ENCODE measurements at regions not wholly inside any gene's neighbourhood (a gene's known extent, or its start where the extent isn't known, plus 50 kb on each side); places are given as distances from the start of the nearest gene placed in this dataset.

DNA sequence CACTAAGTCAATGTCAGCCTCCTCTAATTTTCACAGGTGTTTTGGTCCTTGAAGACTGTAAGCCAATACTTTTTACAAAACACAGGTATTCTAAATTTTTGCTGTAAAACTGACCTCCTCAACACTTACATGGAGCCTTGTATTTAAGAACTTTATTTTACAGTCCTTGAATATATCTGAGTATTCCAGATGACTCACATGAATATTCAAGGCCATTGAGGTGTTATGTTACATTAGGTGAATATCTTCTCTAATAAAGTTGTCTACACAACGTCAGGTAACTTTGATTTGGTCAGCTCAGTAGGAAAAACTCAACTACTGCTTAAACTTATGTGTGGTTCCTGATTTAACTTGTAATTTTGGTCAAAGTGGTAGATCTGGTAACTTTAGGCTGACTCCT, 254.2 kb downstream of the OLFM3 start (continued):
- TF ChIP-seq ZNF841 (CRISPR knock-in tag; IDR thresholded peaks at IDR 0.05; ENCODE audit: borderline replicate concordance) (no peak), ATF5 (CRISPR knock-in tag; IDR thresholded peaks at IDR 0.05; ENCODE audit: low read depth) (no peak), RFXAP (CRISPR knock-in tag; IDR thresholded peaks at IDR 0.05; ENCODE audit: borderline replicate concordance) (no peak), ELF4 (CRISPR knock-in tag; IDR thresholded peaks at IDR 0.05; ENCODE audit: borderline replicate concordance) (no peak), ZFP36L1 (CRISPR knock-in tag; IDR thresholded peaks at IDR 0.05) (no peak)
- TF ChIP-seq, protein P1, sequence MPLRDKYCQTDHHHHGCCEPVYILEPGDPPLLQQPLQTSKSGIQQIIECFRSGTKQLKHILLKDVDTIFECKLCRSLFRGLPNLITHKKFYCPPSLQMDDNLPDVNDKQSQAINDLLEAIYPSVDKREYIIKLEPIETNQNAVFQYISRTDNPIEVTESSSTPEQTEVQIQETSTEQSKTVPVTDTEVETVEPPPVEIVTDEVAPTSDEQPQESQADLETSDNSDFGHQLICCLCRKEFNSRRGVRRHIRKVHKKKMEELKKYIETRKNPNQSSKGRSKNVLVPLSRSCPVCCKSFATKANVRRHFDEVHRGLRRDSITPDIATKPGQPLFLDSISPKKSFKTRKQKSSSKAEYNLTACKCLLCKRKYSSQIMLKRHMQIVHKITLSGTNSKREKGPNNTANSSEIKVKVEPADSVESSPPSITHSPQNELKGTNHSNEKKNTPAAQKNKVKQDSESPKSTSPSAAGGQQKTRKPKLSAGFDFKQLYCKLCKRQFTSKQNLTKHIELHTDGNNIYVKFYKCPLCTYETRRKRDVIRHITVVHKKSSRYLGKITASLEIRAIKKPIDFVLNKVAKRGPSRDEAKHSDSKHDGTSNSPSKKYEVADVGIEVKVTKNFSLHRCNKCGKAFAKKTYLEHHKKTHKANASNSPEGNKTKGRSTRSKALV (CRISPR knock-in tag; IDR thresholded peaks at IDR 0.05) = no peak

GRCh38 chr1:101745551-101746270, 251.0 kb downstream of the OLFM3 start:
- no peak overlapping the region for H3K4me2 ChIP-seq (ENCODE audit: low read depth, low read length)
- intact Hi-C loops (cut with micrococcal nuclease; ENCODE audit: unreplicated experiment) (no loop called here), in situ Hi-C loops (cut with HindIII; ENCODE audit: extremely low pct_ligation_motif_present, low pct_unique_long_range_greater_than_20kb) (no loop called here)
- no peak overlapping the region for H2AFZ ChIP-seq (ENCODE audit: low read length)
- BruUV-seq (replicated peaks) = no TSS peak
- H3K4me3 ChIP-seq (replicated peaks in 1 of 3; ENCODE audit: insufficient read depth in 1 of 3, low read depth in 2 of 3, low read length in 3 of 3) = no peak overlapping the region
- H3K36me3 ChIP-seq (replicated peaks in 1 of 2; ENCODE audit: control insufficient read depth in 1 of 2, insufficient read depth in 2 of 2, low read length in 2 of 2) = no peaks in the 10 kb centered on the region
- no peak for ATAC-seq
- no peak for DNase-seq (ENCODE audit: low spot score)
- CTCF ChIA-PET (ENCODE audit: low intra/inter-chr PET ratio, low total read pairs) = no interaction called here
- H3K27me3 ChIP-seq (ENCODE audit: control insufficient read depth in 1 of 2, insufficient read depth in 2 of 2, low read length in 2 of 2) = no peaks in the 10 kb centered on the region
- H3K4me1 ChIP-seq (ENCODE audit: insufficient read depth, low read length) = no peaks in the 10 kb centered on the region
- no peaks in the 10 kb centered on the region for H4K20me1 ChIP-seq (ENCODE audit: insufficient read depth, low read length)
- H3K9me3 ChIP-seq (ENCODE audit: low read length) = 0 out of 2 replicates have a peak, but pooled peaks cover 4% of the 10 kb centered on the region
- POLR2A ChIA-PET = no interaction called here
- FAIRE-seq = no peak
- no peak overlapping the region for H3K27ac ChIP-seq (ENCODE audit: extremely low read length, insufficient read depth, low read length)
- H3K79me2 ChIP-seq (ENCODE audit: insufficient read depth, low read length) = no peaks in the 10 kb centered on the region
- WGBS (ENCODE audit: low lambda C conversion rate) = 38% methylated on average over 2 of the region's 2 CpGs
- H3K9ac ChIP-seq (ENCODE audit: insufficient read depth, low read depth, low read length) = no peak overlapping the region
- TF ChIP-seq ZNF180 (CRISPR knock-in tag; IDR thresholded peaks at IDR 0.05; ENCODE audit: borderline replicate concordance, low read depth) (no peak), BCLAF1 (IDR thresholded peaks at IDR 0.05) (no peak), MIER2 (CRISPR knock-in tag; IDR thresholded peaks at IDR 0.05) (no peak), ZNF331 (CRISPR knock-in tag; IDR thresholded peaks at IDR 0.05) (no peak), RFX1 (IDR thresholded peaks at IDR 0.05) (no peak), ZNF484 (CRISPR knock-in tag; IDR thresholded peaks at IDR 0.05; ENCODE audit: borderline replicate concordance, low read depth) (no peak), CHD4 (IDR thresholded peaks at IDR 0.05; ENCODE audit: borderline replicate concordance, low read length) (no peak)
- TF ChIP-seq, protein P2, sequence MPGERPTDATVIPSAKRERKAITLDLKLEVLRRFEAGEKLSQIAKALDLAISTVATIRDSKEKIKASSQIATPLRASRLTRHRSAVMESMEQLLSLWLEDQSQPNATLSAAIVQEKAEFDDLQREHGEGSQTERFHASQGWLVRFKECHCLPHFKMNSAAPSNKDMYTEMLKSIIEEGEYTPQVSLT (CRISPR knock-in tag; IDR thresholded peaks at IDR 0.05; ENCODE audit: borderline replicate concordance, low read depth) = no peak
- TF ChIP-seq, protein P3, sequence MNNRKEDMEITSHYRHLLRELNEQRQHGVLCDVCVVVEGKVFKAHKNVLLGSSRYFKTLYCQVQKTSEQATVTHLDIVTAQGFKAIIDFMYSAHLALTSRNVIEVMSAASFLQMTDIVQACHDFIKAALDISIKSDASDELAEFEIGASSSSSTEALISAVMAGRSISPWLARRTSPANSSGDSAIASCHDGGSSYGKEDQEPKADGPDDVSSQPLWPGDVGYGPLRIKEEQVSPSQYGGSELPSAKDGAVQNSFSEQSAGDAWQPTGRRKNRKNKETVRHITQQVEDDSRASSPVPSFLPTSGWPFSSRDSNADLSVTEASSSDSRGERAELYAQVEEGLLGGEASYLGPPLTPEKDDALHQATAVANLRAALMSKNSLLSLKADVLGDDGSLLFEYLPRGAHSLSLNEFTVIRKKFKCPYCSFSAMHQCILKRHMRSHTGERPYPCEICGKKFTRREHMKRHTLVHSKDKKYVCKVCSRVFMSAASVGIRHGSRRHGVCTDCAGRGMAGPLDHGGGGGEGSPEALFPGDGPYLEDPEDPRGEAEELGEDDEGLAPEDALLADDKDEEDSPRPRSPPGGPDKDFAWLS (CRISPR knock-in tag; IDR thresholded peaks at IDR 0.05; ENCODE audit: borderline replicate concordance) = no peak

Data from HepG2 (cell line).